ENCODE measurements at regions not wholly inside any gene's neighbourhood (a gene's known extent, or its start where the extent isn't known, plus 50 kb on each side); places are given as distances from the start of the nearest gene placed in this dataset.

DNA sequence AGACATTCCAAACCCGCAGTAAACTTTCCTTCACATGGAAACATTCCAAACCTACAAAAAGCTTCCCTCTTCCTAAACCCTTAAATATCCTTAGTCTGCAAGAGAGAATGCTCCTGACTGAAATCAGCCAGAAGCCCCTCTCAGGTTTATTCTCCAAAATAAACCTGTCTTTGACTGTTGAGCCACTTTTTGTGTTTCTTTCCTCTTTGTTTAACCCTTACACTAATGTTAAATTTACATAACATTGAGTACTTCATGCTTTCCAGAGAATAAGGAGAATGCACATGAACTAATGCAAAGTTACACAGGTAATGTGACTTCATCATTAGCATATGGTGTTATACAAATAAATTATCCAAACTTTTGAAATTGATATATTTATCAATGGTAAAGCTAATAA is 262.6 kb upstream of the PRKCQ start:
- Histone ChIP-seq H2AFZ (ENCODE audit: low read length) (no peak overlapping the region), H3K27ac (ENCODE audit: low read depth, low read length, poor library complexity, severe bottlenecking) (no peak overlapping the region), H3K4me1 (ENCODE audit: insufficient read depth, low read length, severe bottlenecking) (no peaks in the 10 kb centered on the region), H3K4me2 (ENCODE audit: low read length) (no peak overlapping the region), H3K9me3 (ENCODE audit: low read length) (no peaks in the 10 kb centered on the region), H3K9ac (ENCODE audit: low read length) (no peak overlapping the region), H3K9me2 (ENCODE audit: low read depth, low read length) (no peaks in the 10 kb centered on the region), H3K36me3 (ENCODE audit: insufficient read depth, low read length) (no peaks in the 10 kb centered on the region), H3K27me3 (ENCODE audit: insufficient read depth, low read length) (no peaks in the 10 kb centered on the region), H3F3A (ENCODE audit: insufficient read depth, low read length) (no peaks in the 10 kb centered on the region), H4K20me1 (ENCODE audit: insufficient read depth, low read length) (no peaks in the 10 kb centered on the region), H3K79me2 (ENCODE audit: insufficient read depth, low read length) (no peaks in the 10 kb centered on the region), H3K4me3 (ENCODE audit: low read depth, low read length, poor library complexity, severe bottlenecking) (no peak overlapping the region)
- no peak for TF ChIP-seq EZH2 (IDR thresholded peaks at IDR 0.05; ENCODE audit: borderline replicate concordance, low read length)
- TF ChIP-seq, protein P1, sequence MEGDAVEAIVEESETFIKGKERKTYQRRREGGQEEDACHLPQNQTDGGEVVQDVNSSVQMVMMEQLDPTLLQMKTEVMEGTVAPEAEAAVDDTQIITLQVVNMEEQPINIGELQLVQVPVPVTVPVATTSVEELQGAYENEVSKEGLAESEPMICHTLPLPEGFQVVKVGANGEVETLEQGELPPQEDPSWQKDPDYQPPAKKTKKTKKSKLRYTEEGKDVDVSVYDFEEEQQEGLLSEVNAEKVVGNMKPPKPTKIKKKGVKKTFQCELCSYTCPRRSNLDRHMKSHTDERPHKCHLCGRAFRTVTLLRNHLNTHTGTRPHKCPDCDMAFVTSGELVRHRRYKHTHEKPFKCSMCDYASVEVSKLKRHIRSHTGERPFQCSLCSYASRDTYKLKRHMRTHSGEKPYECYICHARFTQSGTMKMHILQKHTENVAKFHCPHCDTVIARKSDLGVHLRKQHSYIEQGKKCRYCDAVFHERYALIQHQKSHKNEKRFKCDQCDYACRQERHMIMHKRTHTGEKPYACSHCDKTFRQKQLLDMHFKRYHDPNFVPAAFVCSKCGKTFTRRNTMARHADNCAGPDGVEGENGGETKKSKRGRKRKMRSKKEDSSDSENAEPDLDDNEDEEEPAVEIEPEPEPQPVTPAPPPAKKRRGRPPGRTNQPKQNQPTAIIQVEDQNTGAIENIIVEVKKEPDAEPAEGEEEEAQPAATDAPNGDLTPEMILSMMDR (IDR thresholded peaks at IDR 0.05; ENCODE audit: low read length) = no peak

DNA sequence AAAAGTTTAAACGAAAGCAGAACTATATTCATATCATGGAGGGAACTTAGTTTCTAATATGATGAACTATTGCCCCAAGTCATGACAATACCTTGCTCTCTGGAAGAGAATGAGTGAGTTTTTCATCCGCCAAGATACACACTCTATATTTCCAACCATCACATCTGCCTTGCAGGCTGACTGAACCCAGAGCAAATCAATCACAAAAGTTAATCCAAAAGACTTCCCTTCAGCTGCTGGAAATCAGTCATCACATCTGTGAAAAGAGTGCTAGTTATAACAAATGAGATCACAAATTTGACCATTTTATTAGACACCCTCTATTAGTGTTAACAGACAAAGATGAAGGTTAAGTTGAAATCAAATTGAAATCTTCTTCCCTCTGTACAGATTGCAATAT is 261.7 kb upstream of the PRKCQ start:
- Histone ChIP-seq H3K9me3 (ENCODE audit: low read length) (no peaks in the 10 kb centered on the region), H2AFZ (ENCODE audit: low read length) (no peak overlapping the region), H4K20me1 (ENCODE audit: insufficient read depth, low read length) (no peaks in the 10 kb centered on the region), H3K27ac (ENCODE audit: low read depth, low read length, poor library complexity, severe bottlenecking) (no peak overlapping the region), H3K27me3 (ENCODE audit: insufficient read depth, low read length) (no peaks in the 10 kb centered on the region), H3K9ac (ENCODE audit: low read length) (no peak overlapping the region), H3K4me2 (ENCODE audit: low read length) (no peak overlapping the region), H3F3A (ENCODE audit: insufficient read depth, low read length) (no peaks in the 10 kb centered on the region), H3K79me2 (ENCODE audit: insufficient read depth, low read length) (no peaks in the 10 kb centered on the region), H3K4me1 (ENCODE audit: insufficient read depth, low read length, severe bottlenecking) (no peaks in the 10 kb centered on the region), H3K4me3 (ENCODE audit: low read depth, low read length, poor library complexity, severe bottlenecking) (no peak overlapping the region), H3K9me2 (ENCODE audit: low read depth, low read length) (no peaks in the 10 kb centered on the region), H3K36me3 (ENCODE audit: insufficient read depth, low read length) (no peaks in the 10 kb centered on the region)
- TF ChIP-seq, protein P1 (IDR thresholded peaks at IDR 0.05; ENCODE audit: low read length) = no peak
- no peak for TF ChIP-seq EZH2 (IDR thresholded peaks at IDR 0.05; ENCODE audit: borderline replicate concordance, low read length)

DNA sequence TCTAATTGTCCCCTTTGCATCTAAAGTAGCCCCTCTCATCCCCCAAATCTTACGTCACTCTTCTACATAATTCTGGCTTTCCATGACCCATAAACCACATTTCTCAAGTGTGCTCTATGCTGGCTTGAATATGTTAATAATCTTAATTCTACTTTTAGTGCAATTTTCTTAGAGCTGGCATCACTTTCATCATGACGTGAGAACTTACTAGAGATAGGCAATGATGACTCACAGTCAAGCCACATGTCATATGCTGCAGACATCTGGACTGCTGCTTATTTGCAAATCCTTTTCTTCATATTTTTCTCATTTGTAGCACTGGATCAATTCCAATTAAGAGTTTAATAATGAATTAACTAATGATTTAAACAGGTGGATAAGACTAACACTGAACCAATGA is 260.7 kb upstream of the PRKCQ start:
- H3K4me1 ChIP-seq (ENCODE audit: insufficient read depth, low read length, severe bottlenecking) = no peaks in the 10 kb centered on the region
- no peaks in the 10 kb centered on the region for H3K36me3 ChIP-seq (ENCODE audit: insufficient read depth, low read length)
- no peaks in the 10 kb centered on the region for H3F3A ChIP-seq (ENCODE audit: insufficient read depth, low read length)
- H3K4me3 ChIP-seq (ENCODE audit: low read depth, low read length, poor library complexity, severe bottlenecking) = no peak overlapping the region
- no peaks in the 10 kb centered on the region for H4K20me1 ChIP-seq (ENCODE audit: insufficient read depth, low read length)
- H2AFZ ChIP-seq (ENCODE audit: low read length) = no peak overlapping the region
- no peaks in the 10 kb centered on the region for H3K9me2 ChIP-seq (ENCODE audit: low read depth, low read length)
- H3K79me2 ChIP-seq (ENCODE audit: insufficient read depth, low read length) = no peaks in the 10 kb centered on the region
- H3K27ac ChIP-seq (ENCODE audit: low read depth, low read length, poor library complexity, severe bottlenecking) = no peak overlapping the region
- no peak for TF ChIP-seq EZH2 (IDR thresholded peaks at IDR 0.05; ENCODE audit: borderline replicate concordance, low read length)
- TF ChIP-seq, protein P1 (IDR thresholded peaks at IDR 0.05; ENCODE audit: low read length) = no peak
- H3K4me2 ChIP-seq (ENCODE audit: low read length) = no peak overlapping the region
- no peaks in the 10 kb centered on the region for H3K9me3 ChIP-seq (ENCODE audit: low read length)
- no peaks in the 10 kb centered on the region for H3K27me3 ChIP-seq (ENCODE audit: insufficient read depth, low read length)
- no peak overlapping the region for H3K9ac ChIP-seq (ENCODE audit: low read length)
